Activated CD4-positive, alpha-beta T cell treated with anti-CD3 and anti-CD28 coated beads, Interleukin-2, amount 10 ng/mL, durations not matched to agents 24 days and 14 days (primary cell): ENCODE measurements at regions not wholly inside any gene's neighbourhood (a gene's known extent, or its start where the extent isn't known, plus 50 kb on each side); places are given as distances from the start of the nearest gene placed in this dataset.
"Not testable (repeated sequence)": the region's sequence is repeated elsewhere in the genome, so short reads cannot be mapped to it uniquely, and the experiment has no call there.

Experiments used
- DNase-seq: peaks from one replicate; pipeline ENCODE4 v3.0.0; 2022
- H3K27ac Mint-ChIP-seq: one replicate; pipeline ENCODE4 v1.8.0; 2022; ENCODE audit warnings: mild to moderate bottlenecking, mixed read lengths
- H3K27me3 Mint-ChIP-seq: one replicate; pipeline ENCODE4 v1.8.0; 2022; ENCODE audit warnings: mixed read lengths
- H3K36me3 Mint-ChIP-seq: one replicate; pipeline ENCODE4 v1.8.0; 2022; ENCODE audit warnings: low read depth, mild to moderate bottlenecking, mixed read lengths
- H3K4me1 Mint-ChIP-seq: one replicate; pipeline ENCODE4 v1.8.0; 2021; ENCODE audit warnings: mixed read lengths
- H3K4me3 Mint-ChIP-seq: one replicate; pipeline ENCODE4 v1.8.0; 2022; ENCODE audit warnings: mild to moderate bottlenecking, moderate library complexity, mixed read lengths
- H3K9me3 Mint-ChIP-seq: one replicate; pipeline ENCODE4 v1.8.0; 2021; ENCODE audit warnings: mixed read lengths
- intact Hi-C: fragments of 100-400 bp; cut with micrococcal nuclease; formaldehyde crosslinking; loops from one replicate; pipeline ENCODE4 v1.15.1; 2023

- DNase-seq, H3K36me3 Mint-ChIP-seq, H3K9me3 Mint-ChIP-seq, H3K27me3 Mint-ChIP-seq, H3K4me1 Mint-ChIP-seq, H3K27ac Mint-ChIP-seq, H3K4me3 Mint-ChIP-seq, intact Hi-C loops: not testable (repeated sequence)
Measured at GRCh38 chr3:198139037-198139436, 179.0 kb downstream of the LMLN start.

- H3K27me3 Mint-ChIP-seq, DNase-seq, H3K4me3 Mint-ChIP-seq, intact Hi-C loops, H3K4me1 Mint-ChIP-seq, H3K36me3 Mint-ChIP-seq, H3K27ac Mint-ChIP-seq, H3K9me3 Mint-ChIP-seq: not testable (repeated sequence)
Measured at GRCh38 chr3:198139513-198140167, 179.6 kb downstream of the LMLN start.

DNA sequence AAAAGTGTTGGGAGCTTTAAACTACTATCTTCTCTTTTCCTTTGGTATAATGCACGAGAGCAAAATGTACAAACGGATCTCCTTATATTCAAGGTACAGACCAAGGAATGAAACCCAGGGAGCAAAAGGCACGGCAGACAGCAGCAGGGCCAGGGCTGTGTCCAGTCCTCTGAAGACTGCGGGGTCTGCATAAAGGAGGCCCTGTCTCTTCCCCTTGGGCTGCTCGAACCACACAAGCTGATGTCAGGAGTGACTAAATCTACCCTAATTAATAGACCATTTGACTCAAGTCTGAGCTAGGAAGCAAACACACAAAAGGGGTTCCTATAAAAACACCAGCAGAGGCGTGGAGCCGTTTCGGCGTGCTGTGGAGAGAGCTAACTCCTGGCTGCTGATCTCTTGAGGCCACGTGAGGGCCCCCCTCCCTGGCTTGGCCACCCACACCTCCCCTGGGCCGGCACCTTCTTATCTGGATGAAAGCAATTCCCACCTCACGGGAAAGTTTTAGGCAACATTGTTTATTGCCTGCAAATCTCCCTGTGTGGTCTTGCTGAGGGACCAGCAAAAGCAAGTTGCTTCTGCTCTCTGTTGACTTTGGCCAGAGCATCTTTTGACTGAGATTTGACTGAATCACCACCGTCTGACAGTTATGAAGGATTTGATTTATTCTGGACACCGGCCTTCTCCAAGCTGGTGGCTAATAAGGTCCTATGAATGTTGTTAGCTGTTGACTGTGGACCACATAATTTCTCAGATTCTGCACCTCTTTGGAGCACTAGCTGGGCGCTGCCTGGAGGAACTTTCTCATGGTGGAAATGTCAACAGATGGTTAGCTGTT is 183.5 kb downstream of the LMLN start:
- H3K4me1 Mint-ChIP-seq, DNase-seq, H3K27ac Mint-ChIP-seq, H3K9me3 Mint-ChIP-seq, intact Hi-C loops, H3K27me3 Mint-ChIP-seq, H3K36me3 Mint-ChIP-seq, H3K4me3 Mint-ChIP-seq: not testable (repeated sequence)

DNA sequence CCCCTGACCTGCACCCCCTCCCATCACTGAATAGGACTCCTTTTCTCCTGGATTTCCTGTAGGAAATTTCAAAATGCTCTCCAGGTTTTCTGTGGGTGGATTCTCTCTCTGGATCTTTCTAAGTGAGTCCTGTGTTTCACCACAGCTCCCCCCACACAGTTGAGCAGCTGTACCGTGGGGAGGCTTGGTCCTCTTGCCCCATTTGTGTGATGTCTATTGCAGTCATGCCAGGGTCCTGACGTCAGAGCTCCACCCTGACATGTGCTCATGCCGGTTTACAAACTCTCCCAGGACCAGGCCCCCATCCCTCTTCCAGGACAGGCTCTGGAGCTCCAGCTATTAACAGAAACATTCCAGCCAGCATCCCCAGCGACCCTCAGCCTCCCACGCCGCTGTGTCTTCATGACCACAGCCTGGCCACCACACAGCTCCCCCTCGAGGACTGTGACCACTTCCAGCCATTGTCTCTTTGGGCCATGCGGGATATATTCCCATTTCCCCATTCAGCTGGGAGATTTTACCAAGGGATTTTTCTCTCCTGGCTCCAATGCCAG is 185.3 kb downstream of the LMLN start:
- H3K36me3 Mint-ChIP-seq, intact Hi-C loops, DNase-seq, H3K27ac Mint-ChIP-seq, H3K4me1 Mint-ChIP-seq, H3K9me3 Mint-ChIP-seq, H3K27me3 Mint-ChIP-seq, H3K4me3 Mint-ChIP-seq: not testable (repeated sequence)

- H3K4me1 Mint-ChIP-seq, H3K27ac Mint-ChIP-seq, H3K36me3 Mint-ChIP-seq, H3K27me3 Mint-ChIP-seq, intact Hi-C loops, DNase-seq, H3K4me3 Mint-ChIP-seq, H3K9me3 Mint-ChIP-seq: not testable (repeated sequence)
Measured at GRCh38 chr3:198146070-198146469, 186.1 kb downstream of the LMLN start.

- H3K4me3 Mint-ChIP-seq, DNase-seq, H3K4me1 Mint-ChIP-seq, H3K9me3 Mint-ChIP-seq, H3K36me3 Mint-ChIP-seq, intact Hi-C loops, H3K27me3 Mint-ChIP-seq, H3K27ac Mint-ChIP-seq: not testable (repeated sequence)
Measured at GRCh38 chr3:198146559-198147164, 186.6 kb downstream of the LMLN start.

- DNase-seq, intact Hi-C loops, H3K36me3 Mint-ChIP-seq, H3K27ac Mint-ChIP-seq, H3K27me3 Mint-ChIP-seq, H3K4me3 Mint-ChIP-seq, H3K9me3 Mint-ChIP-seq, H3K4me1 Mint-ChIP-seq: not testable (repeated sequence)
Measured at GRCh38 chr3:198147213-198147612, 187.2 kb downstream of the LMLN start.

- H3K4me3 Mint-ChIP-seq, intact Hi-C loops, DNase-seq, H3K9me3 Mint-ChIP-seq, H3K4me1 Mint-ChIP-seq, H3K27me3 Mint-ChIP-seq, H3K27ac Mint-ChIP-seq, H3K36me3 Mint-ChIP-seq: not testable (repeated sequence)
Measured at GRCh38 chr3:198147993-198148392, 188.0 kb downstream of the LMLN start.

GRCh38 chr3:198149904-198150303 is 189.9 kb downstream of the LMLN start:
- H3K4me3 Mint-ChIP-seq, H3K9me3 Mint-ChIP-seq, H3K27ac Mint-ChIP-seq, DNase-seq, intact Hi-C loops, H3K27me3 Mint-ChIP-seq, H3K4me1 Mint-ChIP-seq, H3K36me3 Mint-ChIP-seq: not testable (repeated sequence)

GRCh38 chr3:198151867-198152266 is 191.8 kb downstream of the LMLN start:
- peak; percentile 14 for DNase-seq
- H3K36me3 Mint-ChIP-seq, H3K4me3 Mint-ChIP-seq, H3K4me1 Mint-ChIP-seq, H3K27ac Mint-ChIP-seq, intact Hi-C loops, H3K9me3 Mint-ChIP-seq, H3K27me3 Mint-ChIP-seq: not testable (repeated sequence)

- H3K9me3 Mint-ChIP-seq, H3K27me3 Mint-ChIP-seq, H3K36me3 Mint-ChIP-seq, H3K4me1 Mint-ChIP-seq, intact Hi-C loops, H3K4me3 Mint-ChIP-seq, DNase-seq, H3K27ac Mint-ChIP-seq: not testable (repeated sequence)
Measured at GRCh38 chr3:198155771-198156170, 195.8 kb downstream of the LMLN start.

DNA sequence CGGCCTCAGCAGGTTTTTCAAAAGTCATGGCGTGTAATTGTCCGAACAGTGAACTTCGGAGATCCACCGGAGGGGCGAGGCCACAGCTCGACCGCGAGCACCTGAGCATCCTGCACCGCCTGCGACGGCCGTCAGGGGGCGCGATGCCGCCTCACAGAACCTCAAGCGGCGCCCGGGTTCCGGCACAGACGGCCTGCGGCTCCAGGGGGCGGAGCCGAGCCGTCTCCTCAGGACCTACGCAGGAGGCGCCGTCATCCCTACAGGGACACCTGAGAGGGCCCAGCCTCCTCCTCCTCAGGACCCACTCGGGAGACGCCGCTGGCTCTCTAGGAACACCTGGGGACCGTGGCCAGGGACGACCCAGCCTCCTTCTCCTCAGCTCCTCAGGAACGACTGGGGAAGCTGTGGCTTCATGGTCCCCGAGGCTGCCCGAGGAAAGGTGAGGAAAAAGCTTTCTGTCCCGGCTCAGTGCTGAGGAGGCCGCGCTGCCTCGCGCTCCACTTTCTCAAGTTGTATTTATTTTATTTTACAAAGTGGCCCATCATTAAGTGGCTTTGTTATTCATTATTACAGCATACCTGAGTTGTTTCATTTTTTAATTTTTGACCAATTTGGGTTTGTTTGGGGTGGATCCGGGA is 197.3 kb downstream of the LMLN start:
- H3K36me3 Mint-ChIP-seq, H3K9me3 Mint-ChIP-seq, H3K4me3 Mint-ChIP-seq, intact Hi-C loops, H3K4me1 Mint-ChIP-seq, H3K27me3 Mint-ChIP-seq, H3K27ac Mint-ChIP-seq, DNase-seq: not testable (repeated sequence)

DNA sequence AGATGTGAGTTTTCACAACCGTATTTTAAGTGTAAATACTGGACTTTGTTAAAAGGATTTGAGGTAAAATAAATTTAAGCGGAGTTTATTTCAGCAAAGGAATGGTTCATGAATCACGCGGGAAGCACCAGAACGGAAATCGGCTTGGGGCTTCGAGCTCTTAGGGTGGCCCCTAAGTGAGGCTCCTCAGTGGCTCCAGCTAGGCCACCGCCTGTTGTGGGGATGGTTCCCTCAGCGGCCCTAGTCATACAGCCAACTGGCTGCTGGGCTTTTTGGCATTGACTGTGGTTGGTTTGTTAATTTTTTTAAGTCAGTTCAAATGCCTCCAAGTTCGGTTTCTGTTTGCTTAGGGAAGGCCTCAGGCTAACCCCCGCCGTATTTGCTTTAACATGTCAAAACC is 198.0 kb downstream of the LMLN start:
- H3K4me3 Mint-ChIP-seq, H3K4me1 Mint-ChIP-seq, intact Hi-C loops, DNase-seq, H3K36me3 Mint-ChIP-seq, H3K27me3 Mint-ChIP-seq, H3K27ac Mint-ChIP-seq, H3K9me3 Mint-ChIP-seq: not testable (repeated sequence)
